Adrenal gland (tissue), 5 donors: ENCODE measurements at regions not wholly inside any gene's neighbourhood (a gene's known extent, or its start where the extent isn't known, plus 50 kb on each side); places are given as distances from the start of the nearest gene placed in this dataset.

Experiments
- CTCF ChIP-seq, 6 experiments: fragments of 450-650 bp in 4 of 6; fragments of 200-600 bp in 2 of 6; sonication (generic) in 1 of 6; IDR thresholded peaks; 1 replicate in 5 of 6; 2 replicates in 1 of 6; pipeline versions ENCODE4 v1.5.1 to v1.8.0; 2016 to 2021; ENCODE audit warnings: antibody characterized with exemption in 6 of 6, mild to moderate bottlenecking in 2 of 6, moderate library complexity in 1 of 6
- POLR2A ChIP-seq, 2 donors: fragments of 450-650 bp; IDR thresholded peaks; one replicate each; pipeline ENCODE4 v1.6.1; 2017; ENCODE audit warnings: antibody characterized with exemption in 2 of 2, mild to moderate bottlenecking in 2 of 2, moderate library complexity in 1 of 2
- donor health status: DM: no; HTN: no; CAD: no.

GRCh38 chr1:199152676-199153075 lies 513.8 kb downstream of the PTPRC start:
- TF ChIP-seq CTCF (IDR thresholded peaks at IDR 0.05) (no peak), POLR2A (IDR thresholded peaks at IDR 0.05) (no peak)
